Eye (tissue), 1 donor: ENCODE measurements at regions not wholly inside any gene's neighbourhood (a gene's known extent, or its start where the extent isn't known, plus 50 kb on each side); places are given as distances from the start of the nearest gene placed in this dataset.
A peak's percentile ranks its signal among the peaks of the same experiment; 100 is the strongest.
"Not testable (repeated sequence)": the region's sequence is repeated elsewhere in the genome, so short reads cannot be mapped to it uniquely, and the experiment has no call there.

Source experiments
- DNase-seq: peaks from one replicate; pipeline ENCODE4 v3.0.0-alpha.2; 2015

DNA sequence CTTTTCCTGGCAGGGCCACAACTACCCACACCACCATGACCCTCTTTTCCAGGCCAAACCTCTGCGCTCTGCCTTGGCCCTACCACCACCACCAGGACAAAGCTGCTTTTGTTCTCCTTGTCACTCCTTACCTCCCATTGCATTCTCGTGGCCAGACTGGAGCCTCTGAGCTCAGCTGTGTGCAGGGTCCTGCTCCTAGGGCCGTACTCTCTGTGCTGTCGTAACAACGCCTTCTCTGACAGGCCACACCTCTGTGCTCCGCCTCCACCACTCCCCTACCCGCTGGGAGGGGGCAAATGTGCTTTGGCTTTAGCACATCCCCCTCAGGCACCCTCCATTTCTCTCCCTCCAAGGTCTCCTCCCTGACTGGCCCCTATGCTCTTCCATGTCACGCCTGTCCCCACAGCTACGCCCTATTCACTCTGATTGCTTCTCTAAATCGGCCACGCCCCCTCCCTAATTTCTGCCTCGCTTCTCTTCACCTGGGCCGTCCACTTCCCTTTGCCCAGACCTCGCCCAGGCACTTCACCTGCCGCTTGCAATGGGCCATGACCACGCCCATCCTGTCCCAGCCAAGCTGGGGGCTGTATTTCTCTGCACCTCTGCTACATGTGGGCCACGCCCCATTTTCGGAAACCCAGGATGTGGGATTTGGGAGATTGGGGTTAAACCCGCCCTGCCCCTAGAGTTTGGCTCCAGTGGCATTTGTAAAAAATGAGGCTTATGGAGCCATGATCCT, 472.3 kb downstream of the KLF12 start:
- no peak for DNase-seq

DNA sequence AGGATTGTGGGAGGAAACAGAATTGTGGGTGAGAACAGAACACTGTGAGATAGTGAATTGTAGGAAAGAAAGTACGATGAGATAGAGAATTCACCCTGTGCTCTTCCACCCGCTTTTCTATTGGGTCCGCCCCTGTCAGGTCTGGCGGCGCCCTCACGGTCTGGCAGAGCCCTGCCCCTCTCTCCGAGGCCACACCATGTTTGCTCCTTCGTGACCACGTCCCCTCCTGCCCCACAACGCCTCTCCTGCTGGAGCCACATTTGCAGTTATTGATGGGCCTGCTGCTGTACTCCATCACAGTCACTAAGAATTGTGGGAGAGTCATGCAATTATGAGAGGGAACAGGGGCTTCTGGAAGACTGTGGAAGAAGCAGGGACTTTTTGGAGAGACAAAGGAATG, 473.1 kb downstream of the KLF12 start:
- no peak for DNase-seq

DNA sequence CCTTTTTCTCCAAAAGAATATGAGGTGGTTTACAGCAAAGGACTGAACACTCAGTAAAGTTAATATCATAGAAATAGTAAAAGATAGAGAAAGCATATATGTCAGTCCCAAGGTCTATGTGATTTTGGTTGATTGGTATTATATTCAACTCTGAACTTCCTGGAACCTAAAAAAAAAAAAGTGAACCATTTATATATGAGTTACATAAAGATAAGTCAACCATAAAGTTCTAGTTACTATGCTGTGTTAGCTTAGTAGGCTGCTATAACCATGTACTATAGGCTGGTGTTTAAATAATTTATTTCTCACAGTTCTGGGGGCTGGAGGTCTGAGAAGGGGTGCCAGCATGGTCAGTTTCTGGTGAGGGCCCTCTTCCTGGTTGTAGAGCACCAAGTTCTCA, 475.6 kb downstream of the KLF12 start:
- no peak for DNase-seq

DNA sequence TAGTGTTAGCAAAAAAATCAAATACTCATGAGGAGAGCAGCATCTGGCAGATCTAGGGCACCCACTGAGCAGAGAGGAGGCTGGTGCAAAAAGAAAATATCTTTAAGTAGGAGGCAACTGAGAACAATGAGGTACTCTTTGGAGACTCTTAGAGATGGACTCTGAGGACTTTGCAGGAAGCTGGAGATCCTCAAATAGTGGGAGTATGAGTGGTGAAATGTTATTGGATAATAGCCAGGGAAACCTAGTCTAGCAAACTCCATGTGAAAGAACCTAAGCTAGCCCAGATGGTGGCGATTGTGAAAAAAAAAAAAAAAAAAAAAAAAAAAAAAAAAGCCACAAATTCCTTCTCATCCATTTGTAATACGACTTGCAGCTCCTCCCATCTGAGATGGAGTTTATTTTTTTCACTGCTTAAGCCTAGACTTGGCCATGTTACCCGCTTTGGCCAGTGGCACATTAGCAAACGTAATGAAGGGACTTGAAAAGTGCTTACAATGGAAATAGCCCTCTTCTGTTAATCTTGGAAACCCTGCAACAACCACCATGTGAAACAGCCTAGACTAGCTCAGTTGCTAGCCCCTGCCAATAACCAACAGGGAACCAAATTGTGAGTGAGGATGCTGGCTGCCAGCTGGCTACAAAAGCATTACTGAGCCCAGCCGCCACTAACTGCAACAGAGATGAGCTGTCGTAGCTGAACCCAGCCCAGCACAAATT, 476.2 kb downstream of the KLF12 start:
- DNase-seq, result no peak

DNA sequence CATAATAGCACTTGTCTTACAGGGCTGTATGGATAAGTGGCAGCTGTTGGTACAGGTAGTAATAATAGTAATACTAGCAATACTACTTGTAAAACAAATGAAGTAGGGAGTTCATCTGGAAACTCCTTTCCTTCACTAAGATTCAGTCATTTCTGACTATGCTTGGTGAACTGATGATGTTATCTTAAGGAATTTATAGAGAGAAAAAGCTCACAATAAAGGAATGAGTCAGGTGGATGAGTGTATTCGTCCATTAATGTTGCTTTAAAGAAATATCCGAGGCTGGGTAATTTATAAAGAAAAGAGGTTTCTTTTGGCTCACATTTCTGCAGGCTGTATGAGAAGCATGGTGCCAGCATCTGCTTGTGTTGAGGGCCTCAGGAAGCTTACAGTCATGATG, 477.3 kb downstream of the KLF12 start:
- DNase-seq, result no peak

DNA sequence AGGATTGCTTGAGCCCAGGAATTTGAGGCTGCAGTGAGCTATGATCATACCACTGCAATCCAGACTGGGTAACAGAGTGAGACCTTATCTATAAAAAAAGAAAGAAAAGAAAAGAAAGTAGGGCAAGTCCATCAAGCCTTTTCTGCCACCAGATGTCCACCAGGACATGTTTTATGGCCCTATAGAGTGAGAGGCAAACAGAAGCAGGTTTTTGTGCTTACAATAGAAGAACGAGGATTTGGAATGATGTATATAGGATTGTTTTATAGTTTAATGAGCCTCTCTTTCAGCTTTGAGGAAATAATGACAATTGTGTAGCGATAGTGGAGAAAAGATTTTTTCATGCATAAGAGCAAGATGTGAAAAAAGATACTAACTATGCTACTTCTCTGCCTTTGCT, 480.5 kb downstream of the KLF12 start:
- no peak for DNase-seq

DNA sequence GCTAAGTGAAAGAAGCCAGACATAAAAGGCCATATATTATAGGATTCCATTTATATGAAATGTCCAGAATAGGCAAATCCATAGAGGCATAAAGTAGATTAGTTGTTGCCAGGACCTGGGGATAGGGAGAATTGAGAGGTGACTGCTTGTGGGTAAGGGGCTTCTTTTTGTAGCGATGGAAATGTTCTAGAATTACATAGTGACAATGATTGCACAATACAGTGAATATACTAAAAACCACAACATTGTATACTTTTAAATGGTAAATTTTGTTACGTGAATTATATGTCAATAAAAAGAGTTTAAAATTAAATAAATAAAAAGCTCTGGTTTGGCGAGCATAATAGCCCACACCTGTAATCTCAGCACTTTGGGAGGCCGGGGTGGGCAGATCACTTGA, 486.8 kb downstream of the KLF12 start:
- DNase-seq, result no peak

DNA sequence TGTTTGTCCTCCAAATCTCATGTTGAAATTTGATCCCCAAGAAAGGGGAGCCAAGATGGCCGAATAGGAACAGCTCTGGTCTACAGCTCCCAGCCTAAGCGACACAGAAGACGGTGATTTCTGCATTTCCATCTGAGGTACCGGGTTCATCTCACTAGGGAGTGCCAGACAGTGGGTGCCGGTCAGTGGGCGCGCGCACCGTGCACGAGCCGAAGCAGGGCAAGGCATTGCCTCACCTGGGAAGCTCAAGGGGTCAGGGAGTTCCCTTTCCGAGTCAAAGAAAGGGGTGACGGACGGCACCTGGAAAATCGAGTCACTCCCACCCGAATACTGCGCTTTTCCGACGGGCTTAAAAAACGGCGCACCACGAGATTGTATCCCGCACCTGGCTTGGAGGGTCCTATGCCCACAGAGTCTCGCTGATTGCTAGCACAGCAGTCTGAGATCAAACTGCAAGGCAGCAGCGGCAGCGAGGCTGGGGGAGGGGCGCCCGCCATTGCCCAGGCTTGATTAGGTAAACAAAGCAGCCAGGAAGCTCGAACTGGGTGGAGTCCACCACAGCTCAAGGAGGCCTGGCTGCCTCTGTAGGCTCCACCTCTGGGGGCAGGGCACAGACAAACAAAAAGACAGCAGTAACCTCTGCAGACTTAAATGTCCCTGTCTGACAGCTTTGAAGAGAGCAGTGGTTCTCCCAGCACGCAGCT, 493.6 kb downstream of the KLF12 start:
- not testable (repeated sequence) for DNase-seq

DNA sequence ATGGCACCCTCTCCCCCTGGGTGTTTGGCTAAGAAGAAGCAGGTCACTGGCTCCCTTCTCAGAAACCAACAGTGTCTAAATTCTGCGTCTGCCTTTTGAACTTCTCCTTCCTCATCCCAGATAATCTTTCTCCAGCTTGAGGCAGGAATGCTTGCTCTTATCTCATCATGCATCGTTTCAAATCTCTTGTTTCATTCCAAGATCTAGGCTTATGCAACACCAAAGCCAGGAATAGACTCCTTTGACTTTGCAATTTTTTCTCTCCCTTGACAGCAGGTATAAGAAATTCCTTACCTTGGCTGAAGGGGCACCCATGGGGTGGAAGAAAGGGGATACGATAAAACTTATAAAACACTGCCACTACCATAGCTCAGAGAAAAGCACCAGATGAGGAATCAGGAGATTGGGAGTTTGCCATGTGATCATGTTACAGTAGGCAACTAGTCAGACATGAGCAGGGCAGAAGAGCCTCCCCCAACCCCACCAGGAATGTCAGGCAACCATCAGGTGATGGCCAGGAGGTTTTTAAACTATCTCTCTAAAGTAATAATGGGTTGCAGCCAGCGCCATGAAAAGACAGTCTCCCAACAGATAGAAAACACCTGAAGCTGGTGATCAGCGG, 498.9 kb downstream of the KLF12 start:
- no peak for DNase-seq

DNA sequence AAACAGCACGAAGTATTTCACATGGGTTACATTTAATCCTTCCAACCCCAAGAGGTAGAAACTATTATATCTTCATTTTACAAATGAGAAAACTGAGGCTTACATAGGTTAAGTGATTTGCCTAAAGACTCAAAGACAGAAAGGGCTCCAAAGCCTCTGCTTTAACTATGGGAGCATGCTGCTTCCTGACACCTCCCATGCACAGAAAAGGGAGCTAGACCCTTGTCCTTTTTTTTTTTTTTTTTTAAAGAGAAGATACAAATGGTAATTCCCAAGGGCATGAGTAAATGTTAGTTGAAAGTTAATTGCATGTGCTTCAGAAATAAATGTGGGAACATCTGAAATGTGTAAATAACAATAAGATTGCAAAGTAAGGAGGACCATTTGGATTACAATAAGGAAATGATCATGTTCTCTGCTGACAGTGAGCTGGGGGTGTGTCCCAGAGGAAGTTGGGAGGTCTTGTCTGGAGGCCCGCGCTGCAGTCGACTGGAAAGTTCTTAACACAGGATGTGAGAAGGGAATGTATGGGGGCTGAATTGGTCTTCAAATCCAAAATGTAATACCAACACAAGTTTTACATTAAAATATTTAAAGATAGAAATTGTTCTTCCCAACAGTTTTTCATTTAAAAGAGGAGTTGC, 500.3 kb downstream of the KLF12 start:
- DNase-seq, result peak; percentile 8

DNA sequence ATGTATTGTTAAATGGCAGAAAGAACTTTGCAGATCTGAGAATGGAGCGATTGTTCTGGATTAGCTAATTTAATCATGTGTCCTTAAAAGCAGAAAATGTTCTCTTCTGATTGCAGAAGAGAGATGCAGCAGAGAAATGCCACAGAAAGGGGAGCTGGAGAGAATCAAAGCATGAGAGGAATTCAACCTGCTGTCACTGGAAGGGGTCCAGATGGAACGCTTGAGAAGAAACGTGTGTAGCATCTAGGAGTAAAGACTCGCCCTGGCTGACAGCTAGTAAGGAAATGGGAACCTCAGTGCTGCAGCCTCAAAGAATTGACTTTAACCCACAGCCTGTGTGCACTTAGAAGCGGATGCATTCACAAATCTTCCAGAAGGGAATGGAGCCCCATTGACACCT, 502.8 kb downstream of the KLF12 start:
- DNase-seq, result no peak

DNA sequence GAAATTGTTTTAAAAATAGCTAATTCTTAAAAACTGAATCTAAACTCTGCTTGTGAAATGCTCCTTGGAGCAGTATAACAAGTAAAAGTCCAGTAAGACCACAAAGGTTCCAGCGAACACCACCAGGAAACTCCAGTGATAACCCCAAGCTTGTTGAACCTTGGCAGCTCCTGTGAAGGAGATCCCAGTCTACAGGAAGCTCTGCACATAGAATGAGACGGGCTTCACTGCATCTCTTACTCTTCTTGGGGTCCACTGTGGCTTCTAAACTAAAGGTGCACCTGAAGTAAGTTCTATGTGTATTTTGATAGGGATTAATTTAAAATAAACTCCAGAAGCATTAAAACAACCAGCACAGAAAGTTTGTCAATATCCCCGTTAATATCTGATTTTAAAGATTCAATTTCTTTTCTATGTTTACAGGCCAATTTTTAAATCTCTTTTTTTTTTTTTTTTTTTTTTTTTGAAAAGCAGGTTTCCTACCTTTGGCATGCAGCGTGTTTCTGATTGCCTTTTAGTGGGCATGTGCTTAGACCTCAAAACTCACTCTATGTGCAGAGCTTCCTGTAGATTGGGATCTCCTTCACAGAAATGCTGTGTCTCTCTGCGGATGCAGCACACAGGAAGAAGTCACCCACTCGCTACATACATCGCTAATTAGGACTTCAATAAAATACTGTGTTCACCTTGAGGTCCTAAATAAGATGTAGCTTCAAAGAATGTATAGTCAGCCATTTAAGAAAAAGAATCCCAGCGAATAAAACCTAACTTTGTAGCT, 508.5 kb downstream of the KLF12 start:
- no peak for DNase-seq

DNA sequence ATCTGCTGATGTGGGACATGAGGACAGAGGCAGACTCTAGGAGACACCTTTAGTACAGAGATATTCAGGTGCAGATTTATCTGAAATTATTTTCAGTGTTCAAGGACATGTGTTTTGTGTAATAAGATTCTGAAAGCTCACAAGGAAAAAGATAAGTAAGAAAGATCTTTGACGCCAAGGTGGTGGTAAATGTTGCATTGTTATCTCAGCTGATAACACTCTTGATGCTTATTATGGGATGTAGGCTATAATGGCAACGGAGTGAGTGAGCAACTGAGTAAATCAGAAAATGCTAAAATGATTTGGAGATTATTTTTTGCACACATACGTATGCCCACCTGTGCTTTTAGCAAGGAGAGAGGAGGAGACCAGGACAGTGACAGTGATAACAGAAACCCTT, 510.9 kb downstream of the KLF12 start:
- DNase-seq, result no peak

DNA sequence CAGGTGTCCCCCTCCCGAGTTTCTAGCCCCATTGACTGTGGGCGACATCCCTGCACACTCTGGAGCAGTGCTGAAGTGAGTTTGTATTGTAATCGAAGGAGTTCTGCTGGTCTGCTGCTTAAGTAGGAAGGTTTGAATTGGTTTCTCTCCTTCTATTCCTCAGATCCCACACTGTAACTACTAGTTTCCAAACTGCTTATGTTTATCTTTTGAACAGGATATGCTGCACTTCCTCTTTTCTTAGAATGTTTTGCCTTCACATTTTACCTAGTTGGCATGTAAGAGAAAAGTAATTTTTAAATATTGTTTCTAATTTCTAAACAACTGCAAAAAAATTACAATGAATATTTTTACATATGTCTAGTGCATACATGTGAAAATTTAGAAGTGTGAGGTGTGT, 511.8 kb downstream of the KLF12 start:
- no peak for DNase-seq

DNA sequence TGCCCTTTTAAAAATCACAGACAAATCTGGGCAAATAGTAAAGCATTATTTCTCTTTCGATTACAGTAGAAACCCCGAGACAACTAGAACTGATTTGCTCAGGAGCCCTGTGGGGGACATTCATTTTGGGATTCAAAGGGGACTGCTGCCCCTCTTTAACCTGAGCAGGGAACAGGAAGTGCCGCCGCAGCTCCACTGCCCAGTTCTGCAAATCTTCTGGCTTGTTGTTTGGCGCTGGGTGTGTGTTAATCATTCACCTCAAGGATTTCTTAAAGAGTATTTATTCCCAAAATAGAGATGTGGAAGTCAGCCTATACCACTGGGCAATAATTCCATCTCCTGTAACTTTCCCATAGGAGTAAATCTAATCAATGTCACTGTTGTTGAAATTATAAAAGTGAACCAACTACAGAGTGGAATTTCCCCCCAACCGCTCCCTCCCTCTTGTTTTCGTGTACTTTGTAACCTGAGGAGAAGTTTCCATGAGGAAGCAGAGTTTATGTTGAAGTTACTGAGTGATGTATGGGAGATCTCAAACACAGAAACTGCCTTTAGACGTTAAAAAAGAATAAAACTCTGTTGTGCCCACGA, 515.8 kb downstream of the KLF12 start:
- DNase-seq, result no peak

DNA sequence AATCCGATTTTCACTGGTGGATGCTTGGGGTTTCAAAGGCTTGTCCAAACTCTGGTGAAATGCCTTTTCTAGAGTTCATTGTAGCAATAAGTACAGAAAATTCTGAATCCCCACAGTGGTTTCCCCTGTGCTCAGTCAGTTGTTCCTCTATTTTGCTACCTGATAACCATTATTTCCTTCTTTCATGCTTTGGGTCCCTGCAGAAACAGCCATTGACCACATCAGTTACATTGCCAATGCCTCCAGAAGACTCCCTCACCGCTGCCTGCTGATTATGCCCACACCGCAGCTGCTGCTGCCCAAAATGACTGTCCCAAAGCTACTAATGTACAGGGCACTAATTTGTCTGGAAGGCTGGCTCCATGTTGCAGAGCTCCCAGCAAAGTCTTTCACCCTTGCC, 517.3 kb downstream of the KLF12 start:
- DNase-seq, result no peak

DNA sequence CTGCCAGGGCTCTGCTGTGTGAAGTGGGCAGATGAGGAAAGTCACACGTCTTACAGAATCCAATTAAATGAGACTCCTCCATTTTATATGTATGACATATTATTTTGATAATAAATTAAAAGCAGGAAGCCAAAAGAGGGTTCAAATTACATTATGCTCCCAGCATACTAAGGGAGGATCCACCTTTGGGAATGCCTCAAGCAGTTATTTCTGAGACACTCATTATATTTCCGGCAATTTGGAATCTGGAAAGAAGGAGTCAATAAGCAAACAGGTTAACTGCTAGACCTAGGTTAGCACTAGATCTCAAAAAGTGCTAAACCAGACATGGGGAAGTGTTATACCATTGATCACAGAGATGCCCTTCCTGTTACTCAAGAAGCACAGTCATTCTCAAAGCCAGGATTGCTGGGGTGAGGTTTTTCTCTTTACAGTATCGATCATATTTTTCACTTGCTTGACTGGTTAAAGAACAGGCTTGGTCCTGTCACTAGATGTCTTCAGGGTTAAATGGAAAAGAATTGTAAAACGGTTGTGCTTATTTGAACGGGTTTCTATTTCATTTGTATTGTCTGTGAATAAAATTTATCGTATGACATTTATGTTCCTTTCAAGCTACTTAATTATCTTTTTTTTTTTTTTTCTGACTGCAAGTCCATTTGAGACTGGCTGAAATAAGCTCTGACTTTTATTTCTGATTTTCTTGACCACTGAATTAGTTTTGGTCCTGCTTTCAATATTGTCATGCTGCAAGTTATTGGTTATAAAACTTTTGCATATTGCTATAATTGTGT, 523.2 kb downstream of the KLF12 start:
- no peak for DNase-seq

DNA sequence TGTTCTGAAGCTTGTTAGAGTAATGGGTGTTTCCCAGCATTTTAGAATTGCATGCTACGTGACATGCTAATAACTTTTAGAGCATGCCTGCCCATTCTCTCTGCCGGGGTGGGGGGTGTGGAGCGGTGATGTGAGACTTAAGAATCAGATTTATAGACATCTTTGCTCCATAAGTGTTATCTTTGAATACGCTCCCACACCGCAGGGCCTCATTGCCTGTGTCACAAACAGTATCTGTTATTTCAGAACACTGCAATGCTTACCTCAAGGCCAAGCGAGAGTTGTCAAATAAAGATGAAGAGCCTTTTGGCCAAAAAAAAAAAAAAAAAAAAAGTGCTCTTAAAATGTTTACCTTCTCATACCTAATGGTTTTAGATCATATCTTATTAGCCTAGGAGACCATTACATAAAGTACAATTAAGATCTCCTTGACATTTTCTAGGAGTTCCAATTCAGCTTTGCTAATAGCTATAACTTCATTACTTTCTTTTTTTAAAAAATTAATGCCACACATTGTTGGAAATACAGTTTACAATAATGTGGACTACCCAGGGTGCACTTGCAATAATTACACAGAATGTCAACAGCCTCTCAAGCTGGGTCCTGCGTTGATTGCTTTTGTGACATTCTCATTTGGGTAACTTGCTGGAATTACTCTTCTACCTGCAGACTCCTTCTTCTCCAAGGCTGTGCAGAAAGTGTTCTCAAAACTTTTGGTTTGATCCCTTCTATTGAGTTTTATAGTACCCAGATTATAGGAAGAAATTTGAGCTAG, 525.3 kb downstream of the KLF12 start:
- peak; percentile 9 for DNase-seq

DNA sequence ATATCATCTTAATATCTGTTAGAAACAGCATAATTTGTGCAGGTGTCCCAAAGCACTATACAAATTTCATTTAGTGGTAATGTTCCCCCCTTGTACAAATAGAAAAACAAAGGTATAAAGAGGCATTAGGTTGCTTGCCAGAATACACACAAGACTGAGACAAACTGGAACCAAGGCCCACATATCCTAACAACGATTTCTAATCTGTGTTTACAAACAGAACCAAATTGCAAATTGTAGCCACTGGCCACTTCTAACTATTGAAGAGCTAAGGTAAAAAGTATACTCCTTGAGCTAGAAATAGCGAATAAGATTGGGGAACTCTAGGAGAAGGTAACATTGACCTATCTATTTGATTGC, 526.1 kb downstream of the KLF12 start:
- DNase-seq, result no peak

DNA sequence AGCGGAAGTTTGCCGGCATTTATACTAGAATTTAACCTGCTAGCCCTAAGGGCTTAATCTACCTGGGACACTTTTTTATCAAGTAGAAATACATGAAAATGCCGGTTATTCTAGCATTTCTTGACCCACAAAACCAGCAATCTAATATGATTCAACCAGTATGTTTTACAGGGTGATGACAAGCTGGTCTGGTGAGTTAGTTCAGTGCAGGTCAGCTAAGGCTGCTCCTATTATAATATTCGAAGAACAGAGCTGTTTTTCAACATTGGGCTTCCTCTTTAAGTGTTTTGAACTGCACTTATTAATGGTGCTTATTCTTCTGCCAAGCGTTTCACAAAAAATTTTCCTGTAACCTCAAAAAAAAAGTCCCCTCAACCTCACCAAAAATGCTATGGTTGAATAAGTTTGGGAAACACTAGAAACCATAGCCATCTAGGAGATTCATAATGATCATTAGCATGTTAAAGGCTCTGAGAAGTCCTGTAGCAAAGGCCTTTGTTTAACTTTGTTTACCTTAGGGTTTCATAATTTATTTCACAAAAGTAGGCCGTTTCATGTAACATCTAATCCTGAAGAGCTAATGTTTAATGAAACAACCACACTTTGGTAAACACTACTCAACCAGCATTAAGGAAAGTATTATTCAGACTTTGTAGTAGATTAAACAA, 526.6 kb downstream of the KLF12 start:
- no peak for DNase-seq
